Neural progenitor cell (in vitro differentiated cells): ENCODE measurements at regions not wholly inside any gene's neighbourhood (a gene's known extent, or its start where the extent isn't known, plus 50 kb on each side); places are given as distances from the start of the nearest gene placed in this dataset.

ENCODE experiments used
- DNase-seq: peaks from one replicate; pipeline ENCODE4 v3.0.0-alpha.2; 2016; ENCODE audit warnings: low spot score
- H2AFZ ChIP-seq: fragments of 200-600 bp; sonication (generic); replicated peaks from 2 replicates; pipeline ENCODE4 v1.6.1; 2016; ENCODE audit warnings: antibody characterized with exemption
- H3F3A ChIP-seq: fragments of 200-600 bp; sonication (generic); 2 replicates; pipeline ENCODE4 v1.6.1; 2016; ENCODE audit warnings: antibody characterized with exemption, low read depth
- H3K27ac ChIP-seq: fragments of 200-600 bp; sonication (generic); 2 replicates; pipeline ENCODE4 v1.5.1; 2016; ENCODE audit warnings: mild to moderate bottlenecking
- H3K27me3 ChIP-seq: fragments of 200-600 bp; sonication (generic); 2 replicates; pipeline ENCODE4 v1.6.1; 2016; ENCODE audit warnings: mild to moderate bottlenecking, moderate library complexity
- H3K36me3 ChIP-seq: fragments of 200-600 bp; sonication (generic); 2 replicates; pipeline ENCODE4 v1.5.1; 2016
- H3K4me1 ChIP-seq: fragments of 200-600 bp; sonication (generic); 2 replicates; pipeline ENCODE4 v1.6.1; 2016; ENCODE audit warnings: mixed run types
- H3K4me2 ChIP-seq: fragments of 200-600 bp; sonication (generic); 2 replicates; pipeline ENCODE4 v1.6.1; 2016
- H3K4me3 ChIP-seq: fragments of 200-600 bp; sonication (generic); 2 replicates; pipeline ENCODE4 v1.5.1; 2016
- H3K79me2 ChIP-seq: fragments of 200-600 bp; sonication (generic); 2 replicates; pipeline ENCODE4 v1.6.1; 2016; ENCODE audit warnings: low read depth
- H3K9ac ChIP-seq: fragments of 200-600 bp; sonication (generic); 2 replicates; pipeline ENCODE4 v1.6.1; 2016
- H3K9me3 ChIP-seq: fragments of 200-600 bp; sonication (generic); 2 replicates; pipeline ENCODE4 v1.5.1; 2016; ENCODE audit warnings: low read depth
- H4K20me1 ChIP-seq: fragments of 200-600 bp; sonication (generic); 2 replicates; pipeline ENCODE4 v1.6.1; 2016; ENCODE audit warnings: low read depth
- H3K27ac Mint-ChIP-seq: 3 replicates; pipeline ENCODE4 v1.8.0; 2021; ENCODE audit warnings: mixed read lengths
- H3K27me3 Mint-ChIP-seq: 2 replicates; pipeline ENCODE4 v1.8.0; 2022; ENCODE audit warnings: low read depth, mild to moderate bottlenecking, inconsistent platforms, moderate library complexity, mixed read lengths; ENCODE audit not compliant: insufficient read depth
- H3K36me3 Mint-ChIP-seq: 3 replicates; pipeline ENCODE4 v1.8.0; 2021; ENCODE audit warnings: mixed read lengths
- H3K4me1 Mint-ChIP-seq: 3 replicates; pipeline ENCODE4 v1.8.0; 2021; ENCODE audit warnings: mixed read lengths
- H3K4me3 Mint-ChIP-seq: 3 replicates; pipeline ENCODE4 v1.8.0; 2021; ENCODE audit warnings: mild to moderate bottlenecking, moderate library complexity, mixed read lengths
- H3K9me3 Mint-ChIP-seq: 3 replicates; pipeline ENCODE4 v1.8.0; 2020; ENCODE audit warnings: mixed read lengths
- CTCF ChIP-seq: fragments of 200-600 bp; sonication (generic); IDR thresholded peaks from 2 replicates; pipeline ENCODE4 v1.5.1; 2017; ENCODE audit warnings: antibody characterized with exemption, mild to moderate bottlenecking
- EZH2 ChIP-seq: fragments of 200-600 bp; sonication (generic); IDR thresholded peaks from 2 replicates; pipeline ENCODE4 v1.6.1; 2017; ENCODE audit warnings: antibody characterized with exemption, mild to moderate bottlenecking, moderate library complexity
- EZH2phosphoT487 ChIP-seq: fragments of 200-600 bp; sonication (generic); IDR thresholded peaks from 2 replicates; pipeline ENCODE4 v1.6.1; 2017; ENCODE audit warnings: antibody characterized with exemption

GRCh38 chr14:97978341-97978740, 1181.2 kb downstream of the VRK1 start:
- no peaks in the 10 kb centered on the region for H4K20me1 ChIP-seq
- TF ChIP-seq EZH2phosphoT487 (no peak), CTCF (peak; percentile 58), EZH2 (no peak)
- H3K4me3 Mint-ChIP-seq: peak overlapping the region; percentile 51
- no peaks in the 10 kb centered on the region for H3K79me2 ChIP-seq
- no peaks in the 10 kb centered on the region for H3K9me3 Mint-ChIP-seq
- H3K36me3 Mint-ChIP-seq: no peaks in the 10 kb centered on the region
- H3F3A ChIP-seq: no peaks in the 10 kb centered on the region
- H3K4me3 ChIP-seq: peak overlapping the region; percentile 34
- H3K27me3 Mint-ChIP-seq: peaks cover 3% of the 10 kb centered on the region
- H2AFZ ChIP-seq: peak overlapping the region; percentile 89
- H3K9ac ChIP-seq: no peak overlapping the region
- H3K4me1 ChIP-seq: no peaks in the 10 kb centered on the region
- DNase-seq: peak; percentile 88
- H3K36me3 ChIP-seq: no peaks in the 10 kb centered on the region
- no peaks in the 10 kb centered on the region for H3K9me3 ChIP-seq
- H3K27me3 ChIP-seq: no peaks in the 10 kb centered on the region
- H3K27ac Mint-ChIP-seq: no peak overlapping the region
- H3K4me1 Mint-ChIP-seq: peaks cover 23% of the 10 kb centered on the region
- H3K27ac ChIP-seq: no peak overlapping the region
- peak overlapping the region; percentile 65 for H3K4me2 ChIP-seq

DNA sequence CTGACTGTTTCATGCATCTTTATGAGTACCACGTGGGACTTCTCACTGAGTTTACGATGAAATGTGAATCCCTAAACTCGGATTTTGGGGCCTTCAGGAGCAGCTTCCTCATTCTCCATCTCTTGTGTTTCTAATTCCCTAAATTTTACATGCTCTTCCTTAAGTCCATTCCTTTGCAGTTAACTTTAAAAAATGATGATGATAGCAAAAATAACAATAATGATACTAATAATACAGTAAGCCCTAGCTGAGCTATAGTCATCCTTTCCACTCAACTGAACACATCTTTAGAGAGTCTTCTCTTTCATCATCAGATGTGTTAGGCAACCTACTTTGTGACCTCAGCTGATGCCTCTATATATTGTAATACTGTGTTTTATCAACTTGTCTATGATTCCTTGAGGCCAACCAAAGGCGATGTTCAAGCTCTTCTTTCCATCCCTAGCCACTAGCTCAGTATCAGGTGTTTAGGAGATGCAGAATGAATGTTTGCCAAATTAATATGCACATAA, 1196.4 kb downstream of the VRK1 start:
- no peak overlapping the region for H3K4me3 Mint-ChIP-seq
- peaks cover 6% of the 10 kb centered on the region for H3K27me3 Mint-ChIP-seq
- Histone ChIP-seq H3K27me3 (no peaks in the 10 kb centered on the region), H4K20me1 (no peaks in the 10 kb centered on the region), H3K36me3 (no peaks in the 10 kb centered on the region), H3K4me3 (no peak overlapping the region), H3K27ac (no peak overlapping the region), H3K4me2 (no peak overlapping the region), H3K4me1 (no peaks in the 10 kb centered on the region), H3F3A (no peaks in the 10 kb centered on the region), H3K9ac (no peak overlapping the region), H3K9me3 (no peaks in the 10 kb centered on the region), H2AFZ (no peak overlapping the region), H3K79me2 (no peaks in the 10 kb centered on the region)
- H3K36me3 Mint-ChIP-seq: no peaks in the 10 kb centered on the region
- H3K27ac Mint-ChIP-seq: no peak overlapping the region
- no peak for DNase-seq
- TF ChIP-seq CTCF (no peak), EZH2 (no peak), EZH2phosphoT487 (no peak)
- H3K4me1 Mint-ChIP-seq: peaks cover 14% of the 10 kb centered on the region
- H3K9me3 Mint-ChIP-seq: no peaks in the 10 kb centered on the region

GRCh38 chr14:97994020-97994531, 1196.9 kb downstream of the VRK1 start:
- H3K9ac ChIP-seq: no peak overlapping the region
- no peaks in the 10 kb centered on the region for H4K20me1 ChIP-seq
- no peaks in the 10 kb centered on the region for H3K36me3 ChIP-seq
- no peak overlapping the region for H3K27ac Mint-ChIP-seq
- no peak overlapping the region for H3K4me3 Mint-ChIP-seq
- H3K36me3 Mint-ChIP-seq: no peaks in the 10 kb centered on the region
- no peaks in the 10 kb centered on the region for H3K9me3 ChIP-seq
- H3F3A ChIP-seq: no peaks in the 10 kb centered on the region
- no peak overlapping the region for H3K4me2 ChIP-seq
- TF ChIP-seq EZH2 (no peak), CTCF (no peak), EZH2phosphoT487 (no peak)
- no peak for DNase-seq
- no peak overlapping the region for H3K4me3 ChIP-seq
- H3K27ac ChIP-seq: no peak overlapping the region
- no peaks in the 10 kb centered on the region for H3K4me1 ChIP-seq
- H3K9me3 Mint-ChIP-seq: no peaks in the 10 kb centered on the region
- H3K27me3 Mint-ChIP-seq: peaks cover 6% of the 10 kb centered on the region
- no peaks in the 10 kb centered on the region for H3K79me2 ChIP-seq
- H3K4me1 Mint-ChIP-seq: peaks cover 14% of the 10 kb centered on the region
- no peaks in the 10 kb centered on the region for H3K27me3 ChIP-seq
- H2AFZ ChIP-seq: no peak overlapping the region
